Gastrocnemius medialis (tissue), 4 donors: ENCODE measurements at regions not wholly inside any gene's neighbourhood (a gene's known extent, or its start where the extent isn't known, plus 50 kb on each side); places are given as distances from the start of the nearest gene placed in this dataset.

Source experiments
- CTCF ChIP-seq, 5 experiments: fragments of 450-650 bp in 3 of 5; fragments of 200-600 bp in 2 of 5; sonication (generic) in 2 of 5; IDR thresholded peaks in 4 of 5; conservative IDR thresholded peaks in 1 of 5; 1 replicate in 4 of 5; 2 replicates in 1 of 5; pipeline ENCODE4 v1.5.1; 2016 to 2019; ENCODE audit warnings: antibody characterized with exemption in 5 of 5, mild to moderate bottlenecking in 3 of 5, moderate library complexity in 3 of 5
- POLR2A ChIP-seq, 2 donors: fragments of 450-650 bp; IDR thresholded peaks; one replicate each; pipeline ENCODE4 v1.6.1; 2017; ENCODE audit warnings: antibody characterized with exemption in 2 of 2, mild to moderate bottlenecking in 2 of 2, moderate library complexity in 2 of 2

GRCh38 chr7:112987171-112987570, 99.5 kb downstream of the GPR85 start:
- TF ChIP-seq POLR2A (IDR thresholded peaks at IDR 0.05) (no peak), CTCF (IDR thresholded peaks at IDR 0.05 in 4 of 5, conservative IDR thresholded peaks at IDR 0.05 in 1 of 5) (no peak)
